ENCODE measurements at regions not wholly inside any gene's neighbourhood (a gene's known extent, or its start where the extent isn't known, plus 50 kb on each side); places are given as distances from the start of the nearest gene placed in this dataset.
"Not testable (repeated sequence)": the region's sequence is repeated elsewhere in the genome, so short reads cannot be mapped to it uniquely, and the experiment has no call there.

GRCh38 chr10:4239186-4239585 is 454.2 kb upstream of the KLF6 start:
- DNase-seq (ENCODE audit: low read depth in 2 of 2): no peak

DNA sequence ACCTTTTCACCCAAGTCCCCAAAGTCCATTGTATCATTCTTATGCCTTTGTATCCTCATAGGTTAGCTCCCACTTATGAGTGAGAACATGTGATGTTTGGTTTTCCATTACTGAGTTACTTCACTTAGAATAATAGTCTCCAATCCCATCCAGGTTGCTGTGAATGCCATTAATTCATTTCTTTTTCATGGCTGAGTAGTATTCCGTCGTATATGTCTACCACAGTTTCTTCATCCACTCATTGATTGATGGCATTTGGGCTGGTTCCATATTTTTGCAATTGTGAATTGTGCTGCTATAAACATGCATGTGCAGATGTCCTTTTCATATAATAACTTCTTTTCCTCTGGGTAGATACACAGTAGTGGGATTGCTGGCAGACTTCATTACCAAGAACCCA is 451.9 kb upstream of the KLF6 start:
- not testable (repeated sequence) for DNase-seq (ENCODE audit: low read depth in 2 of 2)

DNA sequence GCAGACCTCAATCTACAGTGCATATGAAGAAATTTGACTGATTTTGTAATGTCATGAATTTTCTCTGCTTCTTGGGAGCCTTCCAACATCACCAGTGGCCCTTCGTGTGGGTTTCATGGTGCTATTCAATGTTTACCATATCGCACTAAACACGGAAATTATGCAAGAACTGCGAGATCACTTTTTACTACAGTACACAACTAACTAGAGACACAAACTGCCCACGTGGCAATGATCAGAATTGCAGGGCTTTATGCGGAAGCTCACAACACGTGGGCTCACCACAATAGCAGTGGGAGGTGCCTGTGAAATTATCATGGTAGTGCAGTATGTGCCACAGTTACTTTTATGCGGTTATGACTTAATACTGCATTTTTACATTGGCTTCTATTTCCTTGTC is 449.7 kb upstream of the KLF6 start:
- peak; percentile 18 to 28 for DNase-seq (ENCODE audit: low read depth in 2 of 2)

- DNase-seq (ENCODE audit: low read depth in 2 of 2): no peak
Observed at GRCh38 chr10:4231439-4231838, 446.4 kb upstream of the KLF6 start.

DNA sequence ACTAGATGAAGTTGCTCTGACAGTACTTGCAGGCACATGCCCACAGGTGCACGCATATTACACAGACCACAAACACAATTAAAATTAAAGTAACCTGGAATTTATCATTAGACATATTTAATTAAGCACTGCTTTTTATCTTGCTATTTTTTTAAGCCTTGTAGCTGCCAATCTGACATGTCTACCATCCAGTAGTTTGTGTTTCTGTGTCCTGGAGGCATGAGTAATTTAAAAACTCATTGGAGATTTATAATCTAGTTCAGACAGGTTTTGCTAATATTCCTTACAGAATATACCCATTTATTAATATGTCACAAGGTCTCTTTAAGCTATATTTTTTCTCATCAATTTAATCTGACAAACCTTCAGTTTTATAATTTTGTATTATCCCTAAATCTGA is 445.0 kb upstream of the KLF6 start:
- DNase-seq (ENCODE audit: low read depth in 2 of 2): no peak

DNA sequence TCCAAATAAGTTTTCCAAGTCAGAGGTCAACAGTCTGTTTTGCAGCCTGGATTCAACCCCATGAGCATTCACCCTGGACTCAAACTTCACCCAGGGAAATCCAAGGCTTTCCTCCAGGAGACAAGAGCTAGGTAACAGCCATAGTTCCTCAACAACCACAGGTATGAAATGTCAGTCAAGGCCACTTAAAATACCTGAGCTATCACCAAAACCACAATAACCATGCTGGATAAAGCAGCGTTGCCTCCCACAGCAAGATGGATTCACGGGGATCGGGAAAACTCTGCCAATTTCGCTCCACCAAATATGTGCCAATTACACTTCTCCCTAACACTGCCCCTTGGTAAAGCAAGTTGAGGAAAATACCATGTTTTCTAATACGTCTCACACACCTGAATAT is 444.1 kb upstream of the KLF6 start:
- DNase-seq (ENCODE audit: low read depth in 2 of 2): no peak

DNA sequence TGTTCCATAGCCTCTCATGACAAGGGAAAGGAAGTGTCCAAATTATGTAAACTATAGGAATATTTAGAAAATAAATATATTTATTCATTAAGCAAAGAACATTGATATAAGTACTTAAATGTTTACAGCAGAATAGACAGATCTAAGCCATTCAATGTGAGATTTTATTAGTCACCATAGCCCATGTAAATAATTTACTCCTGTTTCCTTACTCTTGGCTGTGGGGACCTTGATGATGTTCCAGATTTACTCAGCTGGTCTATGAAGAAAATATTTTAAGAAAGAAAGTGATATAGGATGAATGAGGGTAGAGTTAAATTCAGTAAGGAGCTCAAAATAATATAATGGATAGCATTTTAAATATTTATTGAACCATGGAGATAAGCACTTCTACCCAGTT is 442.6 kb upstream of the KLF6 start:
- DNase-seq (ENCODE audit: low read depth in 2 of 2): no peak

- DNase-seq (ENCODE audit: low read depth in 2 of 2): no peak
Observed at GRCh38 chr10:4226941-4227540, 442.0 kb upstream of the KLF6 start.

DNA sequence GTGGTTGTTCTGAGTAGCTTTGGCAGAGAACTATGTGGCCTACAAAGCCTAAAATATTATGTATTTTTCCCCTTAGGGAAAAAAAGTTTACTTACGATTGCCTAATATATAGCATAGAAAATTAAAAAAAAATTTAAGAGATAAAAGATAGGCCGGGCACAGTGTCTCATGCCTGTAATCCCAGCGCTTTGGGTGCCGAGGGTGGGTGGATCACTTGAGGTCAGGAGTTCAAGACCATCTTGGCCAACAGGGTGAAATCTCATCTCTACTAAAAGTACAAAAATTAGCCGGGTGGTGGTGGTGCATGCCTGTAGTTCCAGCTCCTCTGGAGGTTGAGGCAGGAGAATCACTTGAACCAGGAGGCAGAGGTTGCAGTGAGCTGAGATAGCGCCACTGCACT is 439.2 kb upstream of the KLF6 start:
- DNase-seq (ENCODE audit: low read depth in 2 of 2): no peak

- not testable (repeated sequence) for DNase-seq (ENCODE audit: low read depth in 2 of 2)
Observed at GRCh38 chr10:4221310-4221709, 436.3 kb upstream of the KLF6 start.

DNA sequence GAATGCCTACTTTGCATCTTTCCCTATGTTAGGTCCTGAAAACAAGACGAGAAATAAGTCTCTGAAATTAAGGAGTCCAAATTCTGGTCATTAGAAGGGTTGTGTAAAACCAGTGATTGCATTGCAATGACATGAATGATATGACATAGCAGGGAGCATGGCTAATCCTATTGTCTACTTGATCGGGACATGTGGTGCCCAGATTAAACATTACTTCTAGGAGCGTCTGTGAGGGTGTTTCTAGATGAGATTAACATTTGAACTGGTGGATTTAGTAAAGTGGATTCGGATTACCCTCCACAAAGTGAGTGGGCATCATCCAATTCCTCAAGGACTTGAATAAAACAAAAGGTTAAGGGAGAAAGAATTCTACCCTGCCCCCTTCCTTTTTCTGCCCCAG is 434.9 kb upstream of the KLF6 start:
- DNase-seq (ENCODE audit: low read depth in 2 of 2): no peak

- DNase-seq (ENCODE audit: low read depth in 2 of 2): no peak
Observed at GRCh38 chr10:4217653-4218052, 432.6 kb upstream of the KLF6 start.

- DNase-seq (ENCODE audit: low read depth in 2 of 2): no peak
Observed at GRCh38 chr10:4217187-4217586, 432.2 kb upstream of the KLF6 start.

DNA sequence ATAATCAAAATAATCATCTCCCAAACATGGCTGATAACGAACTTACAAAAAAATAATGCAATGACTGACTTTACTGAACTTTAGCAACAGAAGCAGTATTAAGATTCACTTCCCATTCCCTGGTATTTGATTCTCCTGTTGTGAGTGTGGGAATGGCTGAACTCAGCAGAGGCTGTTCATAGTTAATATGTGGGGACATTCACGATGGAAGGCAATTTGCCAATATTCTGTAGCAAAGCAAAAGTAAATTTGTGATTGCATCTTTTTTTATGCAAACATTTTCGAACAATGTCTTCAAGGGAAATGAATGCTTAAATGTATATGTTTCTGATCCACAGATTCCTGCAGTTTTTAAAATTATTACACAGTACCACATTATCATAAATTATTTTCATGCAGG is 431.7 kb upstream of the KLF6 start:
- no peak for DNase-seq (ENCODE audit: low read depth in 2 of 2)

GRCh38 chr10:4215963-4216575 is 431.1 kb upstream of the KLF6 start:
- no peak for DNase-seq (ENCODE audit: low read depth in 2 of 2)

DNA sequence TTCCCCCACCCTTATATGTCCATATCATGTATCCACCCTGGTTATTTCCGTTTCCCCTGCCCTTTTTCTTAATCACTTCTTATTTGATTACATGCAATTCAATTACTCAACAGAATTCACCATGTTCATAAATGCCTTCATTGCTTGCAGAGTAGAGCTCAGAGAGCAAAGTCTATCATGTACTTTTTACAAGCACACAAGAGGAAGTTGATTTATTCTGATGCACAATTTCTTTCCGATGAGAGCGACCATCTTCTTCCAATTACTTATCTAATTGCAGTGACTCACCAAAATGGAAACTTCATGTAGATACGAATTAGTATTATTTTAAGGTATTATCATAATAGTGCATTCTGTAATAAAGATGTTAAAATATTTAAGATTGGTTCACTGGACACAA is 430.5 kb upstream of the KLF6 start:
- no peak for DNase-seq (ENCODE audit: low read depth in 2 of 2)

- DNase-seq (ENCODE audit: low read depth in 2 of 2): no peak
Observed at GRCh38 chr10:4214908-4215307, 429.9 kb upstream of the KLF6 start.

DNA sequence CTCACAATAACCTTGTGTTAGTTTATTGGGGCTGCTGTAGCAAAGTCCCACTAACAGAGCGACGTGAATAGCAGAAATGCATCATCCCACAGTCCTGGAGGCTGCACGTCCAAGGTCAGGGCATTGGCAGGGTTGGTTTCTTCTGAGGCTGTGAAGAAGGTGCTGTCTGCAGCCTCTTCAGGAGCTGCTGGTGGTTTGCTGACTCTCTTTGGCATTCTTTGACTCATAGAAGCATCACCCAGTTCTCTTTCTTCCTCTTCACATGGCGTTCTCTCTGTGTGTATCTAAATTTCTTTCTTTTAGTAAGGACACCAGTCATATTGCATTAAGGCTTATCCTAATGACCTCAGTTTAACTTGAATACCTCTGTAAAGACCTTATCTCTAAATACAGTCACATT is 428.4 kb upstream of the KLF6 start:
- no peak for DNase-seq (ENCODE audit: low read depth in 2 of 2)

DNA sequence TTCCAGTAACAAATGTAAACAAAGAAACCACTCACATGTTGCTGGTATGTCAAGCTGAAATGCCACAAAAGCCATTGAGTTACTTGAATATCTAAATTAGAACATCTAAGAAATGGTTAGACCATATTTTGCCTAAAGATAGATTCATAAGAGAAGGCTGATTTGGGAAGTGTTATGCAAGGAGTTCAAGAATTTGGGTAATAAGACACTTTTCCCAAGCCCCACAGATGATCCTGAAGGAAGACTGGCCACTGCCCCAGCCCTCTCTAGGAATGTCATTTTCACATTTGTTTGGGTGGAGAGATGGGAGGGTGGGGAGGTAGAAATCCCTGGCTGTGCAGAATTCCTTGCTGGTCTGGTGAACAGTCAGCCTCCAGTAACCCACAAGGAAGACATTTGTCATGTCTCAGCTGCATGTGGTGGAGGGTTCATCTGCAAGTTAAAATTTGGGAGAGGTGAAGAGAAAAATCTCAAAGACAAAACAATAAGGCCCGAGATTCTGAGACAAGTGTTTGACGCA is 427.2 kb upstream of the KLF6 start:
- DNase-seq (ENCODE audit: low read depth in 2 of 2): no peak

DNA sequence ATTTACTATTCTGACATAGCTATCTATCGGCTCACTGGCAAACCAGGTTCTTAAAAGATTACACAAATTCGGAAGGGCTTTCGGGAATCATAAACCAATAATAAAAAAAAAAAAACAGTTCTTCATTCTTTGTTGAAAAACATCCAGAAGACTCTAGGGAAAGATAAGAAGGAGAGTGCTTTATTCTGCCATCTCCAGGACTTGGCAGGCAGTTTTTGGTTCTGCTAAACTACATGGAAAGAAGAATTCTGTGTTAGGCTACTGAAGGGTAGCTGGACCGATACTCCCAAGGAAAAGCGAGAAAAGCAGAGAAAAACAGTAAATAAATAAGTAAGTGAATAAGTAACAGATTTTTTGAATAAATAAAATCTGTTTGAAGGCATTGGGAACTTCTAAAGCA is 423.5 kb upstream of the KLF6 start:
- no peak for DNase-seq (ENCODE audit: low read depth in 2 of 2)

DNA sequence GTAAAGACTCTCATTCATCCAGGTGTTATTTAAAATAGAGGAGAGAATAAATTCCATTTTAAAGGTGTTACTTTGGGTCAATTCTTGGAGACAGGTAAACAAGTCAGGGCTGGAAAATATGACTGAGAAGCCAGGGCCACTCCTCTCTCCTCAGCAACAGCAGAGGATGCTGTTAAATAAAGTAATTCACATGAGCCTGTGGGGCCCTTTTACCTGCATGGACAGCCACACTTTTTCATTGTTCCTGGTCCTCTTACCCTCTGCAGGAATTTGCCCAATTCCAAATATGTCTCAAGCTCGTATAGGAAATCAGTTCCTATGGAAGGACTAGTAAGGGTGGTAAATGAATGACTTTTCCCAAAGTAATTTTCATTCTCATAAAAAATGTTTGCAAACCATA is 420.1 kb upstream of the KLF6 start:
- no peak for DNase-seq (ENCODE audit: low read depth in 2 of 2)

- DNase-seq (ENCODE audit: low read depth in 2 of 2): no peak
Observed at GRCh38 chr10:4202938-4203337, 417.9 kb upstream of the KLF6 start.

GRCh38 chr10:4201866-4202825 is 417.1 kb upstream of the KLF6 start:
- no peak for DNase-seq (ENCODE audit: low read depth in 2 of 2)

Measured in activated CD8-positive, alpha-beta memory T cell treated with anti-CD3 and anti-CD28 coated beads for 4 hours (primary cell).